Lower lobe of right lung (tissue), 2 donors: ENCODE measurements at regions not wholly inside any gene's neighbourhood (a gene's known extent, or its start where the extent isn't known, plus 50 kb on each side); places are given as distances from the start of the nearest gene placed in this dataset.

Experiments
- ATAC-seq, 2 donors: fragments of 200-7000 bp; cut with Tn5 transposase; one replicate each; pipeline ENCODE4 v1.9.1; 2020 to 2022; ENCODE audit warnings: mild to moderate bottlenecking in 2 of 2, moderate library complexity in 2 of 2
- DNase-seq: peaks from one replicate; pipeline ENCODE4 v3.0.0-alpha.2; 2020
- H3K27ac ChIP-seq: fragments of 200-600 bp; one replicate; pipeline ENCODE4 v1.8.0; 2022
- H3K27me3 ChIP-seq: fragments of 200-600 bp; one replicate; pipeline ENCODE4 v1.8.0; 2022; ENCODE audit warnings: low read depth
- H3K36me3 ChIP-seq: fragments of 200-600 bp; one replicate; pipeline ENCODE4 v1.8.0; 2022; ENCODE audit warnings: mild to moderate bottlenecking
- H3K4me1 ChIP-seq: fragments of 200-600 bp; one replicate; pipeline ENCODE4 v1.8.0; 2022
- H3K4me3 ChIP-seq: fragments of 200-600 bp; one replicate; pipeline ENCODE4 v1.8.0; 2022; ENCODE audit warnings: mild to moderate bottlenecking
- H3K9me3 ChIP-seq: fragments of 200-600 bp; one replicate; pipeline ENCODE4 v1.8.0; 2022
- CTCF ChIP-seq: fragments of 200-600 bp; IDR thresholded peaks from one replicate; pipeline ENCODE4 v1.8.0; 2022; ENCODE audit warnings: antibody characterized with exemption, mild to moderate bottlenecking
- intact Hi-C: fragments of 100-400 bp; cut with DNase I; formaldehyde crosslinking; loops from one replicate; pipeline ENCODE4 v1.11.0; 2022
- donor health status: DM: no; HTN: yes; CAD: no; lungs with severe emphysema.

DNA sequence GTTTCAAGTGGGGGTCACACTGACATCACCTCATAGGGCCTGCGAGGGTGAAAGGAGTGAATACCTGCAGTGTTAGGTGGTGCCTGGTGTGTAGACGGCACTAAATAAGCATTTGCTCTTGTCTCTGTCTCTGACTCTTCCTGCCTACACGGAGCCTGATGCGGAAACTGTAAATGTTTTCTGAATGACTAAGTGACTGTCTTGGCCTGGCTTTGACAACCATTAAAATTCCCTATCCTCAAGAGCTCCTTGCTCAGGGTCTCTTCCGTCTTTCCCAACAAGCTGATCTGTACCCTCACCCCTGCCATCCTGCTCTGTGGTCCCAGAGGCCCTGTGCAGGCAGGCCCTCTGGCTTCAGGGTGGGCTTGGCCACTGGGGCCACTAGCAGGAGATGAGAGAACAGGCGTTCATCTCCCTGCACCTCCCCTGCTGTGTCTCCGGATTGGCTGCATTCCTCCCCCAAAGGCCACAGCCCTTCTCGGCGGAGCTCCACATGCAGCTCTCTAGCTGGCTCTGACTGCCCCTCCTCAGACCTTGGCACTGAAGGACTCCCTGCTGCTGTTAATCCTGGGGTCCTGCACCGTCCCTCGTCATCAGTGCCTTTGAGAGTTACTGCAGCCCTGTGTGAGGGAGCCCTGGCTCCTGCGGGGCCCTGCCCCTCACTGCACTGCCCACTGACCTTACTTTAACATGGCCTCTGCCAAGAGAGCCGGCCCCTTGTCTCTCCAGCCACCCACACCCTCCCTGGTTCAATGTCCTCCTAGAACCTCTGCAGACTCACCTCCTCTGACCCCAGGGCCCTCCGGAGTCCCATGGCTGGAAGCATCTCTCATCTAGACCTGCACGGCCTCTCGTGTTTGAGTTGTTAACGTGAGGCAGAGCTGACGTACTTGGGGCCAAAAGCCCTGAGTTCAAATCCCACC, 211.1 kb downstream of the MATN1 start:
- Histone ChIP-seq H3K4me3 (no peak overlapping the region), H3K27ac (no peak overlapping the region), H3K9me3 (no peaks in the 10 kb centered on the region), H3K27me3 (peaks cover 20% of the 10 kb centered on the region), H3K36me3 (no peaks in the 10 kb centered on the region), H3K4me1 (no peaks in the 10 kb centered on the region)
- intact Hi-C loops = no loop called here
- TF ChIP-seq CTCF = no peak
- ATAC-seq (no peak), DNase-seq (no peak)

GRCh38 chr1:30511563-30511962, 211.8 kb downstream of the MATN1 start:
- DNase-seq (no peak), ATAC-seq (no peak)
- Histone ChIP-seq H3K9me3 (no peaks in the 10 kb centered on the region), H3K4me3 (no peak overlapping the region), H3K27me3 (peaks cover 20% of the 10 kb centered on the region), H3K36me3 (no peaks in the 10 kb centered on the region), H3K27ac (no peak overlapping the region), H3K4me1 (no peaks in the 10 kb centered on the region)
- TF ChIP-seq CTCF = no peak
- intact Hi-C loops = no loop called here

GRCh38 chr1:30511106-30511505, 212.3 kb downstream of the MATN1 start:
- intact Hi-C loops = no loop called here
- H3K4me1 ChIP-seq = no peaks in the 10 kb centered on the region
- H3K36me3 ChIP-seq = no peaks in the 10 kb centered on the region
- H3K27me3 ChIP-seq = peaks cover 18% of the 10 kb centered on the region
- no peak for ATAC-seq
- H3K9me3 ChIP-seq = no peaks in the 10 kb centered on the region
- no peak overlapping the region for H3K27ac ChIP-seq
- H3K4me3 ChIP-seq = no peak overlapping the region
- no peak for TF ChIP-seq CTCF
- no peak for DNase-seq

GRCh38 chr1:30509670-30510069, 213.7 kb downstream of the MATN1 start:
- ATAC-seq = no peak
- no peaks in the 10 kb centered on the region for H3K4me1 ChIP-seq
- DNase-seq = no peak
- no peaks in the 10 kb centered on the region for H3K9me3 ChIP-seq
- no peak overlapping the region for H3K27ac ChIP-seq
- intact Hi-C loops = no loop called here
- no peak for TF ChIP-seq CTCF
- H3K36me3 ChIP-seq = no peaks in the 10 kb centered on the region
- peaks cover 12% of the 10 kb centered on the region for H3K27me3 ChIP-seq
- H3K4me3 ChIP-seq = no peak overlapping the region

DNA sequence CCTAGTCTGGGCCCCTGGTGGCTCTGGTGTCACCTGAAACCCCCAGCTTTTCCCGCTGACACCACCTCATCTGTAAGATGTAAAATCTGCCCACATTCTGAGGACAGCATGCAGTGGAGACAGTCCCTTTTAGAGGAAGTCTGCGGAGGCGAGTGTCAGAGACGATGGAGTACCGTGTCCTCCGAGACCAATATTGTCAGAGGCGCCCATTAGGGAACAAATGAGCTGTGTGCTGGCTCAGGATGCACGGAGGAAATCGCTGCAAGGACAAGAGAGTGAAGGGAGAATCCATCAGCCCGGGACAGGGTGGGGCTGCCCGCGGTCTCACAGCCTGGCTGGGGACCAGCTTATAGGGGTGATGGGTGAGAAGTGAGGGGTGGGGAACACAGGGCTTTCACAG, 214.8 kb downstream of the MATN1 start:
- H3K27me3 ChIP-seq = peaks cover 12% of the 10 kb centered on the region

More for the DNA sequence above, 214.8 kb downstream of the MATN1 start:
- Histone ChIP-seq H3K27ac (no peak overlapping the region), H3K4me3 (no peak overlapping the region), H3K36me3 (no peaks in the 10 kb centered on the region), H3K9me3 (no peaks in the 10 kb centered on the region), H3K4me1 (no peaks in the 10 kb centered on the region)
- ATAC-seq (no peak), DNase-seq (no peak)
- no peak for TF ChIP-seq CTCF
- intact Hi-C loops = no loop called here
